ENCODE measurements at regions not wholly inside any gene's neighbourhood (a gene's known extent, or its start where the extent isn't known, plus 50 kb on each side); places are given as distances from the start of the nearest gene placed in this dataset.

DNA sequence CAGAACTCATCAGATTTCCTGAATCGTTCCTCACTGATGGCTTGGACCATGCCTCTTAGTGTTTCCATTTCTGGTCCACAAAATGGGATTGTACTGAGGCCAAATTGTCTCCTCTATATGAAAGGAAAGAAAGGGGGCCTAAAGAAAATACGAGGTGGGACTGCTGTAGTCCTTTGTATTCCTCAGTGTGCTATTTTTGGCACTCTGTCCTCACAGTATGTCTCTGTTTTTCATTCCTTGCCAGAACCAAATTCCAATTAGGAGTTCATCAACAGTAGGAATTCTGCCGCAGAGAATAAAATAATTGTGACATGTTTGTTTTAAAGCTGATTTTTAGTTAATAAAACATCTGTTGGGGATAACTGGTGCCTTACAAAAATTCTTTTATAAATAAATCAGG is 515.7 kb downstream of the SMARCA1 start:
- H3K4me2 ChIP-seq: no peak overlapping the region
- no peak for TF ChIP-seq CTCF (conservative IDR thresholded peaks at IDR 0.05; ENCODE audit: low read depth, low read length)
- no peaks in the 10 kb centered on the region for H3K79me2 ChIP-seq (ENCODE audit: insufficient read depth, low read depth)
- H3K36me3 ChIP-seq (ENCODE audit: insufficient read depth): no peaks in the 10 kb centered on the region
- no peak overlapping the region for H3K9ac ChIP-seq
- no peak overlapping the region for H2AFZ ChIP-seq (ENCODE audit: low read depth)
- no peaks in the 10 kb centered on the region for H4K20me1 ChIP-seq (ENCODE audit: insufficient read depth)
- no peaks in the 10 kb centered on the region for H3K4me1 ChIP-seq (ENCODE audit: low read depth, poor library complexity, severe bottlenecking)
- no peaks in the 10 kb centered on the region for H3K27me3 ChIP-seq (ENCODE audit: insufficient read depth, low read depth)
- H3K27ac ChIP-seq: no peak overlapping the region
- H3K4me3 ChIP-seq (IDR thresholded peaks at IDR 0.05; ENCODE audit: insufficient read depth, low read depth, low read length): no peak overlapping the region

GRCh38 chrX:129006491-129006890 is 516.8 kb downstream of the SMARCA1 start:
- Histone ChIP-seq H3K4me2 (no peak overlapping the region), H3K4me3 (IDR thresholded peaks at IDR 0.05; ENCODE audit: insufficient read depth, low read depth, low read length) (no peak overlapping the region), H3K36me3 (ENCODE audit: insufficient read depth) (no peaks in the 10 kb centered on the region), H3K4me1 (ENCODE audit: low read depth, poor library complexity, severe bottlenecking) (no peaks in the 10 kb centered on the region), H2AFZ (ENCODE audit: low read depth) (no peak overlapping the region), H3K79me2 (ENCODE audit: insufficient read depth, low read depth) (no peaks in the 10 kb centered on the region), H3K9ac (no peak overlapping the region), H4K20me1 (ENCODE audit: insufficient read depth) (no peaks in the 10 kb centered on the region), H3K27me3 (ENCODE audit: insufficient read depth, low read depth) (no peaks in the 10 kb centered on the region), H3K27ac (no peak overlapping the region)
- TF ChIP-seq CTCF (conservative IDR thresholded peaks at IDR 0.05; ENCODE audit: low read depth, low read length): no peak

- Histone ChIP-seq H3K79me2 (ENCODE audit: insufficient read depth, low read depth) (no peaks in the 10 kb centered on the region), H3K9ac (no peak overlapping the region), H3K4me3 (IDR thresholded peaks at IDR 0.05; ENCODE audit: insufficient read depth, low read depth, low read length) (no peak overlapping the region), H3K36me3 (ENCODE audit: insufficient read depth) (no peaks in the 10 kb centered on the region), H3K4me2 (no peak overlapping the region), H4K20me1 (ENCODE audit: insufficient read depth) (no peaks in the 10 kb centered on the region), H3K4me1 (ENCODE audit: low read depth, poor library complexity, severe bottlenecking) (no peaks in the 10 kb centered on the region), H2AFZ (ENCODE audit: low read depth) (no peak overlapping the region), H3K27ac (no peak overlapping the region), H3K27me3 (ENCODE audit: insufficient read depth, low read depth) (no peaks in the 10 kb centered on the region)
- no peak for TF ChIP-seq CTCF (conservative IDR thresholded peaks at IDR 0.05; ENCODE audit: low read depth, low read length)
Observed at GRCh38 chrX:129000797-129001196, 522.5 kb downstream of the SMARCA1 start.

- Histone ChIP-seq H3K36me3 (ENCODE audit: insufficient read depth) (no peaks in the 10 kb centered on the region), H3K9ac (no peak overlapping the region), H3K27me3 (ENCODE audit: insufficient read depth, low read depth) (no peaks in the 10 kb centered on the region), H2AFZ (ENCODE audit: low read depth) (no peak overlapping the region), H3K4me2 (no peak overlapping the region), H3K4me3 (IDR thresholded peaks at IDR 0.05; ENCODE audit: insufficient read depth, low read depth, low read length) (no peak overlapping the region), H4K20me1 (ENCODE audit: insufficient read depth) (no peaks in the 10 kb centered on the region), H3K4me1 (ENCODE audit: low read depth, poor library complexity, severe bottlenecking) (no peaks in the 10 kb centered on the region), H3K79me2 (ENCODE audit: insufficient read depth, low read depth) (no peaks in the 10 kb centered on the region), H3K27ac (no peak overlapping the region)
- TF ChIP-seq CTCF (conservative IDR thresholded peaks at IDR 0.05; ENCODE audit: low read depth, low read length): no peak
Observed at GRCh38 chrX:129000018-129000417, 523.3 kb downstream of the SMARCA1 start.
